EL (cell line): ENCODE measurements at regions not wholly inside any gene's neighbourhood (a gene's known extent, or its start where the extent isn't known, plus 50 kb on each side); places are given as distances from the start of the nearest gene placed in this dataset.

Source experiments
- DNase-seq: peaks from one replicate; pipeline ENCODE4 v3.0.0-alpha.2; 2016

GRCh38 chr2:15796167-15796942 lies 144.0 kb upstream of the MYCN start:
- no peak for DNase-seq

DNA sequence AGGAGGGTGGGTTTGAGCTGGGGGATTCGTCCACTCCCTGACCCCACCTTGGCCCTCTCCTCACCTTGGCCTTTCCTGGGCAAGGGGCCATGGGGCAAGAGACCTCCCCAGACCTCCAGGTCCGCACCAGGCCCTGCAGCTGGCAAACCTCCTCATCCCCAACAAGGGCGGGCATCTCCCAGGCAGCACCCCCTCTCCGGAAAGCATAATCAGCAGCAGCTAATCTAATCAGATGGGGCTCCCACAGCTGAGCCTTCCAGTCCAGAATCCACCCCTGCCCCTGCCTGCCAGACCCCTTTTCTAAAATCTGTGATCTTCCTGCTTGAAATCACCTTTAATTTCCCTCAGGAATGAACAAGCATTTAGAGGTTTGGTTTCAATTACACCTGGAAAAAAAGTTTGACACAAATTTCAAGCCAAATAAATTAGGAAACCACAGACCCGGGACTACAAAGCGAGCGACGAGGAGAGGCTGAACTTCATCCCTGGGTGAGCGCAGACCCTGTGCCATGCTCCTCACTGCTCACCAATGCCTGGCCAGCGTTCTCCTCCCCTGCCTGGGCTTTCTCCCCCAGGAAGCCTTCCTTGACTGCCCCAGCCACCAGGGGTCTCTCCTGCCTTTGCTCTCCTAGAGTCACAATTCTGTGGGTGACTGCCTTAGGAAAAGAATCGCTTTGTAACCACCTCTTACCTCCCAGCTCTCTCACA lies 143.0 kb upstream of the MYCN start:
- no peak for DNase-seq

DNA sequence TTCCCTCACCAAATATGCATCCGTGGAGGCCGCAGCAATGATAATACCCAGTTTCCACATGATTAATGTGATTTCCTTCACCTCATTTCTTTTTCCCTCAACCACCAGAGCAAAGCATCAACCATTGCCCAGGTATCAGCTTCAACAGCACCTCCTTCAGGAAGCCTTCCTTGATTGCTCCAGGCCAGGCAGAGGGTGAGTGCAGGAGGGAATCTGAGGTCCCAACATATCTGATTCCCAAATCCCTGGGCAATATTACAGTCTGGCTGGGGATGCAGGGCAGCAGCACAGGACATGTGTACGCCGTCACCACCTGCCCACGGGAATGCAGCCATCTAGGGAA lies 142.4 kb upstream of the MYCN start:
- DNase-seq = no peak

DNA sequence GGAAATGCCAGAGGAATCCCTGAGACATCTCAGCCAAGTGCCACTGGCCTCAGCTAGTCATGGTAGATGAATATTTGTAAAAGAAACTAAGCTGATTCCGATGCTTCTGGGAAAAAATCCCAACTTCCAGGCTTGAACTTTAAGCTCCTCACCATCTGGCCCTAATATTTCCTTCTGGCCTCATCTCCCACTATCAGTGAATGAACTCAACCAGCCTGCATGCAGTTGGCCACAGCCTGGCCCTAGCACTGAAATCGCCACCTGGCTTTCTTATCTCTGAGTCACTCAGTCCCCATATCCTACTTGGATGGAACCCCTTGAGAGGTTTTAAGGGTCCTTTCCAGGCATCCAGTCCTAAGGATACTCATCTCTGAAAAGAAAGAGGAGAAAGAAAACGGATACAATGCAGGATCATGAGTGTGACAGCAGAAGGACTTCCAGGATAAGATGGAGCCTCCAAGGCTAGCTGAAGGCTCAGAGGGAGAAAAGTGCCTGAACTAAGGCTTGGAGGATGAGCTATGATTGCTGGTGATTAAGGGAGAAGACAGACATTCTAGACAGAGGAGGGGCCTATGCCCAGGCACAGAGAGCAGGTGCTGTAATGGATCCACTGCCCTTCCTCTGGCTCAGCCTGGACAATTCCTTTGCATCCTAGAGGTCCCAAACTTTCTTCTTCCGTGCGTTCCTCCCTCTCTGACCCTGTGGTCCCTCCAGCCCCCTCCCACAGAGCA lies 141.5 kb upstream of the MYCN start:
- no peak for DNase-seq

DNA sequence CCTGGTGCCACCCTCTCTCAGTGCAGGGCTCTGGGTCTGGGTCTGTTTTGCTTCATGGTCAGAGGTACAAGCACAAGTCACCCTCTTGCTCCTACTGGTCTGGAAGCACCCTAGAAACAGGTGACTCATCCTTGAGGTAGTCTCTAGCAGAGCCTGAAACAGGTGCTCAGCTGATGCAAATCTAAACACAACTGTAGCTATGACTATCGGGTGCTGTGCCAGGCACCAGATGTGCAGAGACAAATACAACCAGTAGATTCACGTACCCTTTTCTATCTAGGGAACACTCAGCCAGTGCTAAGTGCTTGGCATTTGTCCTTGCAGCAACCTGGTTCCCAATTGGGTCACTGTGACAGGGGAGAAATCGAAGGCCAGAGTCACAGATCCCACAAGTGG lies 140.9 kb upstream of the MYCN start:
- no peak for DNase-seq

DNA sequence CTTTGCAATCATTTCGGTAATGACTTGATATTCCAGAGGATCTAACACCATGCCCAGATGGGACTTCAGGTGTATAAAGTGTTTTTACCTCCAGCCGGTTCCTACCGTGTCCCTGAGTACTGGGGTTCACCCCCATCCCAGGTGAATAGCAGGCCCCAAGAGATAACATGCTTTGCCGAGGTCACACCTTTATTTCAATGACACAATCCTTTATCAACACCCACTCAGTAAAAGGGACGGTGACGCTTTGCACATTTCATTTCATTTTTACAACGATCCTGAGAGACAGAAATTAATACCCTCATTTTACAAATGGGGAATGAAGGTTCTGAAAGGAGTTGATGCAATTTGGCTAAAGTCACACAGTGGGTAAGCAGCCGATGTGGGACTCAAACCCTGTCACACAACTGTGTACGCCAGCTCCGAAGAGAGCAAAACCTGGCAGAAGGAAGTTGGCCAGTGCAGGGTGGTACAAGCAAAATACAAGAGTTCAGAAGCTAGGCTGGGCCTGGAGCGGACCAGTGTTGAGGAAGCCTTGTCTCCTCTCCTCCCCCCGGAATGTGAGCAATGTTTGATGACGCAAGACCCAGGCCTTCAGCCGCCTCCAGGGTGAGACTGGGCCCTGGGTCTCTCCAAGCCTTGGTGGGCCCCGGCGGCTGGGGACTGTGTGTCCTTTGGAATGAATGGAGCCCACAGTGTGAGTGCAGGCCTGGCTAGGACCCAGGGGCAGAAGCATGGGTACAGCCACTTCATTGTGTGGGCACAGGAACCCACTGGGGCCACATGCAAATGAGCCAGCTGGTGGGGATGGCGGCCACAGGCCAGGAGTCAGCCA lies 139.6 kb upstream of the MYCN start:
- no peak for DNase-seq

DNA sequence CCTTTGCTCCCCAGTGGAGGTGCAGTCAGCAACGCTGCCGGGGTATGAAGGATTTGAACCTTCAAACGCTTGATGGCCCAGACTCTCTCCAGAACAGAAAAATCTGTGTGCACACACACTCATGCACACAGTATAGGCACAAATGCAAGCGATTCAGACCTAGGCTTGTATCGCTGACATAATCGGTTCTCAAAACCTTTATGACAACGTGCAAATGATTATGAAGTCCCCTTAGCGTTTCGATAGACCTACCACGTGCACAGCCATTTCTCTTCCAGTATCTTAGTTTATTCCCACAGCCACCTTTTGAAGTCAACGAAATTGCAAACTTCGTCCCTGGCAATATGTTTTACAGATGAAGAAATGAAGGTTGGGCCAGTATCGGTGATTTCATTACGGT lies 138.9 kb upstream of the MYCN start:
- DNase-seq = no peak

- no peak for DNase-seq
Observed at GRCh38 chr2:15801904-15802303, 138.4 kb upstream of the MYCN start.

GRCh38 chr2:15802657-15803542 lies 137.4 kb upstream of the MYCN start:
- DNase-seq = no peak

DNA sequence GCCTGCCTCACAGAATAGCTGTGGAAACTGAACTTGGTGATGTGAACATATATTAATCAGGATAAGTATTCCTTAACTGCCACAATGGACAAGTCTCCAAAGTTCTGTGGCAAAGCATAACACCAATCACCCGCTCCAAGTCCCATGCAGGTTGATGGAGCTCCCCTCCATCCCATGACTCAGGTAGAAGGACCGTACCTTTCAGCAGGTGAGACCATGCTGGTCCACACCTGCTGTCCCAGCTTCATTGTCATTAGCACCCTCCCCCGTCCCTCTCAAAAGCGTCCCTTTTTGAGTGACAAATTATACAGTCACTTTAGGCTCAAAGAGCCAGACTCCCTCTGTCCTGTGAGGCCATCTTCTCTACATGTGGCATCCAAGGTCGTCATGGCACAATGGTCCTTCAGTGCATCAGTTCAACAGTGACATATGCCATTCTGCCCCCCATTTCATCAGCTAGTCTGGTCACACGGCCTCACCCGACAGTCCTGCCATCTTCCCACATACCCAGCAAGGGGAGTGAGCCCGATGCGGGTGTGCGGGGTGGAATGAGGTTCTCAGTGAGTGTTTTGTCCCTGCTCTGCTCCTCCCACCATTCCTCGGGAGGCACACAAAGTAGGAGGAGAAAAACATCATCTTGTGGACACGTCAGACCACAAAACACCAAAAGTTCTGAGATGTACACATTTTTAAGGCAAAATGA lies 136.7 kb upstream of the MYCN start:
- no peak for DNase-seq

- no peak for DNase-seq
Observed at GRCh38 chr2:15804246-15804619, 136.1 kb upstream of the MYCN start.

DNA sequence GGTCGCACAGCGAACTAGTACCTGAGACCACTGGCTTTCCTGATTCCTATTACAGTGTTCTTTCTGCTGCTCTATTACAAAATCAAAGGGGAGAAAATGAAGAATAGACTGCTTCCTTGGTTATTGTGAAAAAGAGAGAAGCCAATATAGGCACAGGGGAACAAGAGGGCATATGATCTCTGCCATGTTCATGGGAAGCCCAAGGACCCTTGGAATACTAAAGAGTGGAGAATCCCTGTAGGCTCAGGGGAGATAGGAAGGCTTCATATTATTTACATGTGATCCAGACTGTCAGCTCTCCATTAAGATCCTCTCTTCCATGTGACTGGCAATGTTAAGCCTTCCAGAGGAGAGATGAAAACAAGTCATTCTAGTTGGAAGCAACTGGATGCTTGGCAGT lies 135.7 kb upstream of the MYCN start:
- no peak for DNase-seq

GRCh38 chr2:15805206-15805605 lies 135.1 kb upstream of the MYCN start:
- DNase-seq = no peak

DNA sequence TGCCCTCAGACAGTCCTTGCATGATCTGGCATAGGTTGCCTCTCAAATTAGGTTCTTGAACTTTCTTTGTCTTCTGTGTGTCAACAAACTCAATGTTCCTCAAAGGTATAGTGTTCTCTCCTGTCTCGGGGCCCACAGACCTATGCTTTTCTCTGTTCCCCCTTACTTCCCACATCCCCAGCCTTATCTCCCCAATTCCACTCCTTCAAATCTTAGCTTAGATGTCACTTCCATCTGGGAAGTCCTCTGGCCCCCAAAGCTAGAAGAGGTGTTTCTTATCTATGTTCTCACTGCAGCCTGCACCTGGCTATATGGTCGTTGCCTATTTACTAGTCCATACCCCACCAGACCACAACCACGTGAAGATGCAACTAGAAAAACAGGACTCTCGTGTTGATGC lies 134.6 kb upstream of the MYCN start:
- DNase-seq = no peak

DNA sequence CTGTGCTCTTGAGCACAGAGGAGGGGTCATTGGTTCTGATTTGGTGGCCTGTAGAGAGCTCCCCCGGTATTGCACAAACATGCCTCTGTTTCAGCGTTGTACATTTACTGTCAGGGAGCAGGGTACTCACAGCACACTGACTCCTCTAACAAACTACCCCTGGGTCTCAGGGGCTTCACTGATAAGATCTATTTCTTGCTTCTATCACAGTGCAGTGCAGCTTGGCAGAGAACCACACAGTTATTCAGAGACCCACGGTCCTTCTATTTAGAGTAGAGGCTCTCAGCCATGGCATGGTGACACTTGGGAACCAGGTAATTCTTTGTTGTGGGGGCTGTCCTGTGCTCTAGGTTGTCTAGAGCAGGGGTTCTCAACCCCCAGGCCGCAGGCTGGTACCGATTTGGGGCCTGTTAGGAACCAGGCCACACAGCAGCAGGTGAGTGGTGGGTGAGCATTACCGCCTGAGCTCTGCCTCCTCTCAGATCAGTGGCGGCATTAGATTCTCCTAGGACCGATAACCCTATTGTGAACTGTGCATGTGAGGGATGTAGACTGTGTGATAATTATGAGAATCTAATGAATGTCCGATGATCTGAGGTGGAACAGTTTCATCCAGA lies 133.4 kb upstream of the MYCN start:
- no peak for DNase-seq

DNA sequence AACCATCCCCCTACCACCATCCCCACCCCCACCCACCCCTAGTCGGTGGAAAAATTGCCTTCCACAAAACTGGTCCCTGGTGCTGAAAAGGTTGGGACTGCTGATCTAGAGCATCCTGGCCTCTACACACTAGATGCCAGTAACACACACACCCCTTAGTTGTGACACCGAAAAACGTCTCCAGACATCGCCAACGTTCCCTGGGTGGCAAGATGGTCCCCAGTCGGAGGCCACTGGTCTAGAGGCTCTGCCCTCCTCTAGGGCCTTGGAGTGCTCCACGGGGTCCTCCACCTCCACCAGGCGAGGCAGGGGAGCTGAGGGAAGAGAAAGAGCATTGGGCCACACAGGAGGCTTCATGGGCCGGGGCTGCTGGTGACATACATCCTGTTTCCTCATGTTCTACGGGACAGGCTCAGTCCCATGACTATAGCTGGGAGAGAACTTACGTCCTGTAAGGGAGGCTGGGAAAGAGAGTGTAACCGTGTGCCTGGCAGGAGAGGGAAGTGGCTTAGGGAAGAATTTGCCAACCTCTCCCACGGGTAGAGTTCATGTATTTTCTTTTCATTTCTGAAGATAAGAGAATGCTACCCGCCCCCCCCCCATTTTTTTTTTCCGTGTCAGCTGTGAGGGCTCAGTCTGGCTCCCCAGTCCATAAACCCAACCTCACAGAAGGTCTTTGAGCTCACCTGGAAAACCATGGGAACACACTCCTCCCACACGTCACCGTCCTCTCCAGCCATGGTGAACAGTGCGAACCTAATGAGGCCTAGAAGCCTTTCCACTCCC lies 132.7 kb upstream of the MYCN start:
- DNase-seq = no peak

DNA sequence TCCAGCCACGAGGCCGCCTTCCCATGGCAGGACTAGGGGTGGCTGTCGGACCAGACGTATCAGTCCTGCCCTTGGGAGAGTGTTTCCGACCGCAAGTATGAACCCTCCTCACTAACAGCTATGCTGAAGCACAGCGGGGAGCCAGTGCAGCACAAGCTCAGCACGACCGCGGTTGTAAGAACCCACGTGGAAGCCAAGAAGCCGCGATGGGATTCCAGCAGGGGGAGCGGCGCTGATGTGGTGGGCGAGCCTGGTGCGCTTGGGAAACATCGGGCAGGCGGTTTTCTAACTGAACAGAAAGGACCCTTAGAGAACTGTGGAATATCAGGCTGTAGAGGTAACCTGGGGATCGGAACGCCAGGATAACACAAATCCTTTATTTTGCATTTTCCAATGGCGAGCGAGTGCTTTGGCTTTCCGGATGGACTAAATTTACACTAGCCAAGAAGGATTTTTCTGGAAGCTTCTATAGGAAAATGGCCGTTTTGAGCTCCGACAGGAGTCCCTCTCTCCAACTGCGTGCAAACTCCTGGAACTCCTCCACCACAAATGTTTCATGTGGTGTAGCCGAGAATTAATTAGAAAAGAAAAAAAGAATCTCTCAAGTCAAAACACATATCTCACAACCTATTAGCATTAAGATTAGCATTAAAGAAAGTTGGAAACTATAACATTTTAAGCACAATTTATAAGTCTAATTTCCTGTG lies 132.0 kb upstream of the MYCN start:
- no peak for DNase-seq

GRCh38 chr2:15808944-15809343 lies 131.4 kb upstream of the MYCN start:
- DNase-seq = no peak

DNA sequence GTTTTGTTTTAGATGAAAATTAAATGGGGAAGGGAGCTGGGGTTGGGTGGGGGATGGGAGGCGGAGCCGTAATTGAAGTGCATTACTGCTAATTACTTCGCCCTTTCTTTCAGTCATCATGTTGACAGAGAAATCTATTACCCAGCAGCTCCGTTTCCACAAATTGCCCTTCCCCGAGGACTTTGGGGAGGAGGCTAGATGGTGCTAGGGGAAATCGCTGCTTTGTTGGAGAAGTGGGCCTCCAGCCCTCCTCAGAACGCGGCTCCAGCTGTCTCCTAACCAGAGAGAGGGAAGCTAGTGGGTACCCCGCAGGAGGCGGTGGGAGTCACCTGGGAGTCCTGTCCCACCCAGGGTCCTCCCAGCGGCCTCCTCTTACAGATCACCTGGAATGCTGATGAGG lies 130.9 kb upstream of the MYCN start:
- DNase-seq = no peak
